NB4 (cell line): ENCODE measurements at regions not wholly inside any gene's neighbourhood (a gene's known extent, or its start where the extent isn't known, plus 50 kb on each side); places are given as distances from the start of the nearest gene placed in this dataset.

Experiments used
- MAX ChIP-seq: IDR thresholded peaks from 2 replicates; pipeline ENCODE4 v1.6.1; 2011; ENCODE audit warnings: low read depth, low read length
- TF ChIP-seq, protein P1 (sequence below): IDR thresholded peaks from one replicate; pipeline ENCODE4 v1.5.1; 2012; ENCODE audit warnings: low read depth, low read length

- TF ChIP-seq, protein P1, sequence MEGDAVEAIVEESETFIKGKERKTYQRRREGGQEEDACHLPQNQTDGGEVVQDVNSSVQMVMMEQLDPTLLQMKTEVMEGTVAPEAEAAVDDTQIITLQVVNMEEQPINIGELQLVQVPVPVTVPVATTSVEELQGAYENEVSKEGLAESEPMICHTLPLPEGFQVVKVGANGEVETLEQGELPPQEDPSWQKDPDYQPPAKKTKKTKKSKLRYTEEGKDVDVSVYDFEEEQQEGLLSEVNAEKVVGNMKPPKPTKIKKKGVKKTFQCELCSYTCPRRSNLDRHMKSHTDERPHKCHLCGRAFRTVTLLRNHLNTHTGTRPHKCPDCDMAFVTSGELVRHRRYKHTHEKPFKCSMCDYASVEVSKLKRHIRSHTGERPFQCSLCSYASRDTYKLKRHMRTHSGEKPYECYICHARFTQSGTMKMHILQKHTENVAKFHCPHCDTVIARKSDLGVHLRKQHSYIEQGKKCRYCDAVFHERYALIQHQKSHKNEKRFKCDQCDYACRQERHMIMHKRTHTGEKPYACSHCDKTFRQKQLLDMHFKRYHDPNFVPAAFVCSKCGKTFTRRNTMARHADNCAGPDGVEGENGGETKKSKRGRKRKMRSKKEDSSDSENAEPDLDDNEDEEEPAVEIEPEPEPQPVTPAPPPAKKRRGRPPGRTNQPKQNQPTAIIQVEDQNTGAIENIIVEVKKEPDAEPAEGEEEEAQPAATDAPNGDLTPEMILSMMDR = no peak
- no peak for TF ChIP-seq MAX
Observed at GRCh38 chr5:15191012-15191411, 309.0 kb upstream of the FBXL7 start.
